ENCODE measurements at regions not wholly inside any gene's neighbourhood (a gene's known extent, or its start where the extent isn't known, plus 50 kb on each side); places are given as distances from the start of the nearest gene placed in this dataset.
"Not testable (repeated sequence)": the region's sequence is repeated elsewhere in the genome, so short reads cannot be mapped to it uniquely, and the experiment has no call there.

DNA sequence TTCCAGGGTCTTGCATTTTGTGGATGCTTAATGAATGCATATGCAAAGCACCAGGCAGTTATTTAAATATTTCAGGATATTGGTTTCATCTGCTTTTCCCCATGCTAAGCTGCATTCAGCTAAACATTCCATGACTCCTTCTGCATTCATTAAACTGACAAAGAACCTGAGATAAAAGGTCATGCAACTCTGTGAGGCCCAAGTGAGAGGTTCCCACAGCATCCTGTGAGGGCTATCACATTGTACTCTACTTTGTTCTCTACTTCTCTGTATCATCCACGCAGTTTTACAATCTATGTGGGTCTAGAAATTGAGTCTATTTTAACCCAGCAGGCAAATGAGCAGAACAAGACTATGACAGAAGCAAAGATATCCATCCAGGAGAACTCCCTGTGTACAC lies 86.4 kb upstream of the PRSS16 start:
- no peak for DNase-seq (ENCODE audit: low read depth in 2 of 2)

DNA sequence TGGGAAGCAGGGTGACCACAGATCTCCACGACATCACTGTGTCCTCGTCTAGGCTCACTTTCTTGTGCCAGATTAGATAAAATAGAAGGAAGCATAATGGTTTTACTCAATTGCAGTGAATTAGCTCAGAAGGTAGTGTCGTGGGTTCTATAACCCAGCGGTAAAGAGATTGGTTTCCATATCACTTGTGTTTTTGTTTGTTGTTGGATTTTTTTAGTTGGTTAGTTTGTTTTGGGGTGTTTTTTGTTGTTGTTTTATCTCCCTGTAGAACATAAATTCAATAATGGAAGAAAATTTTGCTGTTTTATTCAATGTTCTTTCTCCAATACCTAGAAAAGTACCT lies 85.9 kb upstream of the PRSS16 start:
- no peak for DNase-seq (ENCODE audit: low read depth in 2 of 2)

- no peak for DNase-seq (ENCODE audit: low read depth in 2 of 2)
These were observed 85.4 kb upstream of the PRSS16 start for GRCh38 chr6:27161946-27162603.

- no peak for DNase-seq (ENCODE audit: low read depth in 2 of 2)
These were observed 83.7 kb upstream of the PRSS16 start for GRCh38 chr6:27163834-27164233.

DNA sequence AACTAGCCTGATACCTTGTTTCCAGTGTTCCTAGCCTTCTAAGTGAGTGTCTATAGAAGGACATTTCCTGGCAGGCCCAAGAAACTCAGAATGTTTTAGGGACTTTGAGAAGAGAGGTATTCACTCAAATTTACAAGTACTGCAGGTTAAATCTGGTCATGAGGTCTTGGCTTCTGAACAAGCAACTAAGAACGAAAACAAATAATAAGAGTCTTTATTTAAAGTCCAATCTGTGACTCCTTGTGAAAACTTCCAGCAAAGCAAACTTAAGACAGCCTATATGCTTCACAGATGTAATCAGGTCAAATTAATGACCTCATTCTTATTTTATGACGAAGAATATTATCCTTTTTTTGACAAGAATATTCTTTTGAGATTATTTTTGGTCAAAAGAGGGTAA lies 79.4 kb upstream of the PRSS16 start:
- no peak for DNase-seq (ENCODE audit: low read depth in 2 of 2)

DNA sequence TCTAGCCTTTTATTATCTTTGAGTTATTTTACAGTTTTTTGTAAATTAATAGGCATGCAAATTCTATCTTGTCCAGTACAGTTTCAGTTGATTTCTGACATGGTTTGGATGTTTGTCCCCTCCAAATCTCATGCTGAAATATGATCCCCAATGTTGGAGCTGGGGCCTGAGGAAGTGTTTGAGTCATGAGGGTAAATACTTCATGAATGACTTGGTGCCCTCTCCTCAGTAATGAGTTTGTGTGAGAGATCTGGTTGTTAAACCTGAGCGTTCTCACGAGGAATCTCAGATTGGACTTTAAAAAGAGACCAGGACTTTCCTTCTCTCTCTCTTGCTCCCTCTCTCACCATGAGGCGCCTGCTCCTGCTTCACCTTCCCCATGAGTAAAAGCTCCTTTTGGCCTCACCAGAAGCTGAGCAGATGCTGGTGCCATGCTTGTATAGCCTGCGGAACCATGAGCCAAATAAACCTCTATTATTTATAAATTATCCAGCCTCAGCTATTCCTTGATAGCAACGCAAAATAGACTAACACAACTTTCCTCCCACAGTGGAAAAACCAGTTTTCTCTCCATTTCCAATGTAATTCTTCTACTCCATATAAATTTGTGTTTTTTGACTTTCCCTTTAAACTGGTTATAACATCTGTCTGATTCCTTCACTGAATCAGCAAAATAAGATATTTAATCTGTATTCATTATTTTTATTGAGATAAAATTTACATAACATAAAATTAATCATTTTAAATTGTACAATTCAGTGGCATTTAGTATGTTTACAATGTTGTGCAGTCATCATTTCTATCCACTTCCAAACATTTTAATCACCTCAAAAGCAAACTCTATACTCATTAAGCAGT lies 78.7 kb upstream of the PRSS16 start:
- DNase-seq (ENCODE audit: low read depth in 2 of 2), result no peak

GRCh38 chr6:27172524-27173231 lies 74.8 kb upstream of the PRSS16 start:
- not testable (repeated sequence) for DNase-seq (ENCODE audit: low read depth in 2 of 2)

DNA sequence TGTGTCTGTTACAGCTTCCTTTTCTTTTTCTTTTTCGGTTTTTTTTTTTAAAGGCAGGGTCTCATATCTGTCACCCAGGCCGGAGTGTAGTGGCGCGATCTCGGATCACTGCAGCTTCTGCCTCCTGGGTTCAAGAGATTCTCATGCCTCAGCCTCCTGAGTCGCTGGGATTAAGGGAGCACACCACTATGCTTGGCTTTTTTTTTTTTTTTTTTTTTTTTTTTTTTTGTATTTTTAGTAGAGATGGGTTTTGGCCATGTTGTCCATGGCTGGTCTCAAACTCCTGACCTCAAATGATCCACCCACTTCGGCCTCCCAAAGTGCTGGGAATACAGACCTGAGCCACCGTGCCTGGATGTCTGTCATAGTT lies 74.3 kb upstream of the PRSS16 start:
- not testable (repeated sequence) for DNase-seq (ENCODE audit: low read depth in 2 of 2)

DNA sequence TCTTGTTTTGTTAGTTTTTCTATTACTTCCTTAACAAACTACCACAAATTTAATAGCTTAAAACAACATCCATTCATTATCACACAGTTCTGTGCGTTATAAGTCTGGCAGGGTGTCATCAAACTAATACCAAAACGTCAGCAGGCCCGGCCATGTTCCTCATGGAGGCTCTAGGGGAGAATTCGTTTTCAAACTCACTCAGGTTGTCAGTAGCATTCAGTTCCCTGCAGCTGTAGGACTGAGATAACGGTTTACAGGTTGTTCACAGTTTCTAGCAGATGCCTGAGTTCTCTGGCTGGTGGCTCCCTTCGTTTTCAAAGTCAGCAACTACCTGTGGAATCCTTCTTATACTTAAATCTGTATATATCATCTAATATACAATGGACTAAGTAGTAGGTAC lies 72.5 kb upstream of the PRSS16 start:
- DNase-seq (ENCODE audit: low read depth in 2 of 2), result no peak

DNA sequence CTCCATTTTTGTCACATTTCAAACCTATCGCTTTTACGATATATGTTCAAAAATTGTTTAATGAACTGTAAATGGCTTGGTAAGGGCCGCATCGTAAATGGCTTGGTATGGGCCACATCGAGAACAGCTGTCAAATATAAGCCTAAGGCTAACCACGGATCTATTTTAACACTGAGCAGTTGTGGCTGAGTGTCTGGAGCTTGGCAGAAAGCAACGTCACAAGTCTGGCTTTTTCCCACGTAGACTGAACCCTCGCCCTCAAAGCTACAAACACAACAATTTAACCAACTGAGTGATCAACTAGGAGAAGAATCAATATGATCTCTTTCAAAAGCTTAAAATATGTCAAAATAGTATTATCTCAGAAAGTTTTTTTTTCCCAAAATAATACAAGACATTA lies 71.4 kb upstream of the PRSS16 start:
- no peak for DNase-seq (ENCODE audit: low read depth in 2 of 2)

DNA sequence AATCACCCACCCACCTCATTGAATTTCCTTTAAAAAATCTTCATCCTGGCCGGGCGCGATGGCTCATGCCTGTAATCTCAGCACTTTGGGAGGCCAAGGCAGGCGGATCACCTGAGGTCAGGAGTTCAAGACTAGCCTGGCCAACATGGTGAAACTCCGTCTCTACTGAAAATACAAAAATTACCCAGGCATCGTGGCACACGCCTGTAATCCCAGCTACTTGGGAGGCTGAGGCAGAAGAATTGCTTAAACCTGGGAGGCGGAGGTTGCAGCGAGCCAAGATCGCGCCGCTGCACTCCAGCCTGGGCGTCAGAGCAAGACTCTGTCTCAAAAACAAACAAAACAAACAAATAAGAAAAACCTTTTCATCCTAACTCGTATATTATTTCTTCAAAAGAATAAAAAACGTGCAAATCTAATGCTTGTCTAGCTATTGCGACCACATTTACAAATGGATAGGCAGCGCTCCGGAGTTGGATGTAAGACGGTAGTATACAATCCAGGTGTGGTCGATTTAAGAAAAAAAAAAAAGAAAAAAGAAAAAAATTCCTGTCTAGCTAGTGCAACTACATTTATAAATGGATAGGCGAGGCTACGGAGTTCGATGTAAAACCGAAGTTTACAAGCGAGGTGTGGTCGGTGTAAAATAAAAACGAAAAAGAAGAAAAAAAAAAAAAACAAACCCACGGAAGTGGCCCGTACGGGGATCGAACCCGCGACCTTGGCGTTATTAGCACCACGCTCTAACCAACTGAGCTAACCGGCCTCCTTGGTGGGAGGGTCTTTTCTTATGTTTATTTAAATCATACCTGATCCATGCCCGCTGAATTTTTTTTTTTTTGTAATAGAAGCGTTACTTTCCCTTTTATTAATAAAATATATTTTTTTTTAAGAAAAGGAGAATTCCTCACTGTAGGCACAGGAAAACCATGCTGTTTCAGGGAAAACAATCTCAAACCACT lies 70.7 kb upstream of the PRSS16 start:
- DNase-seq (ENCODE audit: low read depth in 2 of 2), result peak; percentile 49 to 58

- peak in 1 of 2 donors; percentile 44 for DNase-seq (ENCODE audit: low read depth in 2 of 2)
These were observed 69.8 kb upstream of the PRSS16 start for GRCh38 chr6:27177485-27178406.

- DNase-seq (ENCODE audit: low read depth in 2 of 2), result no peak
These were observed 69.1 kb upstream of the PRSS16 start for GRCh38 chr6:27178407-27178730.

- no peak for DNase-seq (ENCODE audit: low read depth in 2 of 2)
These were observed 68.6 kb upstream of the PRSS16 start for GRCh38 chr6:27178860-27179259.

DNA sequence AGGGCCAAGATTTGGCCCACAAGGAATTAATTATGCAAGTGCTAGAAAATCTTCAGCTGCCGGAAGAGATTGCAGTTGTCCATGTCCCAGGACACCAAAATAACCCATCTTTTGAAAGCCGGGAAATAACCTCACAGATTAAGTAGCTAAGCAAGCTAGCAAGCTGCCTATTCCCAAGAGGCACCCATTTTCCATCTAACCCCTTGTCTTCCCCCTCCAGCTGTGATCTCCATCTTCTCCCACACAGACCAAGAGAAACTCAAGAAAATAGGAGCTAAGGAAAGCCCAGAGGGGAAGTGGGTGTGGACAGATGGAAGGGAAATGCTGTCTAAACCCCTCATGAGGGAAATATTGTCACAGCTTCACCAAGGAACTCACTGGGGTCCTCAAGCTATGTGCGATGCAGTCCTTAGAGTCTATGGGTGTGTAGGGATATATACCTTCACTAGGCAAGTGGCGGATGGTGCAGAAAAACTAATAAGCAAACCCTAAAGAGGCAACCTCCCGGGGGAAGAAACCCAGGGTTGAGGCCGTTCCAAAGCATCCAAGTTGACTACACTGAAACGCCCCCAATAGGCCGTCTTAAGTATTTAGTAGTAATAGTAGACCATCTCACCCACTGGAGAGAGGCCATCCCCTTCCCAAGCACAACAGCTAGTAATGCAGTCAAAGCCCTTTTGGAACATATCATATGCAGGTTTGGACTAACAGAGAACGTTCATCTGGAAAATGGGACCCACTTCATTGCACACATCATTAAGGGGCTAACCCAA lies 64.3 kb upstream of the PRSS16 start:
- no peak for DNase-seq (ENCODE audit: low read depth in 2 of 2)

DNA sequence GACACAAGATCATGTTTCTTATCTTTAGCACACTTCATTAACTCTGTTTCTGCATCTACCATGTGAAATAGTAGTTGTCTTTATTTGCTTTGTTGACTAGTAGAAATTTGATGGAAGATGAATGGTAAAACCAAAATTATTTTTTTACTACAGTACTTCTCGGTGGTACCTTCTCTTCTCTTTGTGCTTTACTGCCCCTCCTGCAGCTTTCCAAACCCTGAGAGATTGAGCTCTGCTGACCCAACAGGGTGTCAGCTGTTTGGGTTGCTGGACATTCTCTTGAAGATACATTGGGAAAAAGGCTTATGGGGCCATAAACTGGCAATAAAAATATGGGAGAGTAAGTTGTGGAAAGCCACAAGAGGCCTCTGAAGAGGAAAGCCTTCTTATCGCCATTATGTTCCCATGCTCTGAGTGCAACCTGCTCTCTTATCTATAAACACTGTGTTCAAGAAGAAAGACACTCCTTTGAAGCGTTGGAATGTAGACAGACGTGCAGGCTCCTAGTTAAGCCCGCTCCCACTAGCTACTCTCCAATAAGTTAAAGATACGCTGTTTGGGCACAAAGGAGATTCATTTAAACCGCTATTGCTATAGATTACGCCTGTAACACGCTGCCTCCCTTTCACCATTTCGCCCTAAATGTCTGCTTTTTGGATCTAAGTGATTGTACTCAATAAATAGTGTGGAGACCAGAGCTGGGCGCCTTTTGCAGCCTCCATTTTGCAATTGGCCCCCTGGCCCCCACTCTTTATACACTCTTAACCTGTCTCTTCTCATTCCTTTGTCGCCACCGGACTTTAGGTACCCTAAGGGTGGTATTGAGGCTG lies 60.1 kb upstream of the PRSS16 start:
- no peak for DNase-seq (ENCODE audit: low read depth in 2 of 2)

GRCh38 chr6:27188061-27188884 lies 59.2 kb upstream of the PRSS16 start:
- peak in 1 of 2 donors; percentile 6 for DNase-seq (ENCODE audit: low read depth in 2 of 2)

- peak in 1 of 2 donors; percentile 10 for DNase-seq (ENCODE audit: low read depth in 2 of 2)
These were observed 58.5 kb upstream of the PRSS16 start for GRCh38 chr6:27188885-27189418.
